HG03025 (cell line): ENCODE measurements at regions not wholly inside any gene's neighbourhood (a gene's known extent, or its start where the extent isn't known, plus 50 kb on each side); places are given as distances from the start of the nearest gene placed in this dataset.
"Not testable (repeated sequence)": the region's sequence is repeated elsewhere in the genome, so short reads cannot be mapped to it uniquely, and the experiment has no call there.

ENCODE experiments used
- ATAC-seq: cut with Tn5 transposase; IDR thresholded peaks from one replicate; pipeline ENCODE4 v1.9.1; 2021; ENCODE audit warnings: mild to moderate bottlenecking, moderate library complexity; ENCODE audit not compliant: unreplicated experiment, low FRiP score

DNA sequence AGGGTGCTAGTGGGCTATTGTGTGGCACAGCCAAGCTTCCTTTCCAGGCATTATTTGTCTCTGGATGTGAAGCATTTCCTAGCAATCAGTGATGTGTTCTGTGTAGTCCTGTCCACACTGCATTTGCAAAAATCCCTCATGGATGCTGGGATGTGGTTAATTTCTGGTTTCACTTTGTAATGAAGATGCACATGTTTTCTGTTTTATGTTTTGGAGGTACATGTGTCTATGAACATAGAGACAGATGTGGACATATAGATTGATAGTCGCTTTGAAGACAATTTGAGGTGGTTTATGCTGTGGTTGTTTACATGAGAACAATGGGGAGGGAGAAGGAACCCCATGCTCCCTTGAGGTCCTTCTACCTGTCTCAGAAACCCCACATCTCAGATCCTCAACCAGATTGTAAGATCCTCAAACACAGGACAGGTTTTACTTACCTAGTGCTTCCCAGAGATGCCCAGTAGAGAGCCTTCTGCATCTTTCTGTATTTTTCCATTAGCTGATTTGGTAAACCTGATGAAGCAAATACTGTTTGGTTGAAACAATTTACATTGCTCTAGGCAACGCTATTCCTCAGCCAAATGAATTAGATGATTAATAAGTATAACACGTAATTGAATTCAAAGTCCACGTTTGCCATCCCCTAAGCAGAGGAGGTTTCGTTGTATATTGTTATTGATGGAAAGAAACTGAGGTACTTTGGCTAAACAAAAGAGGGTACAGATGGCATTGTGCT, 204.4 kb downstream of the SPP2 start:
- no peak for ATAC-seq

DNA sequence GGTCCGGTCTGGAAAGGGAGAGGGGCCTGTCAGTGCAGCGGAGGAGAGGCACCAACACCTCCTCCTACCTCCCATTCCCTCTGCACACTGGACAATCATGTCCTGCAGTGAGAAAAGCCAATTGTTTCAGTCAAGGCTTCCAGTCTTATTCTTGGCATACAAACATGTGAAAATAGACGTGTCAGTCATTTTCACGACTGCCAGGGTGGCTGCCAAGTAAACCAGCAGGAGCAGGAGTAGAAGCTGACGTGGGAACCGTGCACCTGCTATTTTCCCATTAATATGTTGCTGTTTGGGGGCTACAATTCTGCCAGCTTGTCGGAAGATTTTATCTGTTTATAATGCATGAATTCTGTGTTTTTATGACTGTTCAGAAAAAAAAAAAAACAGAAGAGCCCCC, 202.3 kb downstream of the SPP2 start:
- no peak for ATAC-seq

DNA sequence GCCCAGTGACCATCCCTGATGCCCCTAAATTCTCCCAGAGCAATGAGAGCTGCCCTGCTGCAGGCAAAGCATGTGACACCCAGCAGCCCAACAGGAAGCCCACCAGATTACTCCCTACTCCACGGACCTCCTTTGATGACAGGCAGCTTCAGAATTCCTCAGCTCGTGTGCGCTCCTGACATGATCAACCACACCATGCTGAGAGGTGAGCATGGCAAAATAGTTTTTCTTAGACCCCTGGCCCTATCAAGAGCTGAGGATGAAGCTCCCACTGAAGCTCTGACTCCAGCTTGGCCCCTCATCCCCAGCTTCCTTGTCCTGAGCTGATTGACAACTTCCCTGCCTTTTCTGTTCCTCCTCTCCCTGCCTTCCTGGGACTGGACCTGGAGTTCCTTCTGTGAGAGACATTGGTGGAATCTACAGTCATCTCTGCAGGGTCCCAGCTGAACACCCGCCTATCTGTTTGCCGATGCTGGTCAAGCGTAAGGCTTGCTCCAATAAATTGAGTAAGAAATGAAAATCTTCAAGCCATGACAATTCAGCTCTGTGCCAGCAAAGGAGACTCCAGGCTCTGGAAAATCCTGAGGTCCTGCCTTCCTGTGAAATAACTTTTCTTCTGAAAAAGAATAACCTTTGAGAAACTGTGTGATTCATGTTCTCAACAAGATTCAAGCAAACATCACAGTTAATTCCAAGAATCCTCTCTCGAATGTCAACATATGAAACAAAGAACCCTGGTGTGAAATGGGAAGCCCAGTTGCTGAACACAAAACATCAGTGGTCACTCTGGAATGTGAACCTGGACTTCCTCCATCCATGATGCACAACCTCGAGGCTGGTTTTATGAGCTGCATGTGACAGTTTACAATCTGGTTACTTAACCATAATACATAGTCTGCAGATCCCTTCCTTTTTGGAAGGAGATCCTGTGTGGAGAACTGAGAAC, 201.1 kb downstream of the SPP2 start:
- no peak for ATAC-seq

GRCh38 chr2:234250926-234251325, 200.4 kb downstream of the SPP2 start:
- ATAC-seq, result no peak

DNA sequence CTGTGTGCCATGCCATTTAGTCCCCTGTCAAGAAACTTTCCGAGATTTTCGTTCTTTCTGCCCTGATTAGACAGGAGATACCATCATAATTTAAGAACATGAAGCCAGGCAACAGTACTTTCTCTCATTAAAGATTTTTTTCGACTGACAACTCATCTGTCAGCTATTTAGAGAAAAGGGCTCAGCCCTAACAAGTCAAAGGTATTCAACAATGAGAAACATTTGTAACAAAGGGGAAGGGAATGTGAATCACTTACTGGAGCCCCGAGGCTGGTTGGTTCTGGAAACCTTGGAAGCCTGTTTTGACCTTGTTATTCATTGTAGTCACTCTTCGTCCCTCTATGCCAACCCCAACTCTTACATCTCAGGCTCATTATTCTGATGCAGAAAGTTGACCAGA, 199.4 kb downstream of the SPP2 start:
- no peak for ATAC-seq

- no peak for ATAC-seq
These were observed 198.7 kb downstream of the SPP2 start for GRCh38 chr2:234249034-234249735.

DNA sequence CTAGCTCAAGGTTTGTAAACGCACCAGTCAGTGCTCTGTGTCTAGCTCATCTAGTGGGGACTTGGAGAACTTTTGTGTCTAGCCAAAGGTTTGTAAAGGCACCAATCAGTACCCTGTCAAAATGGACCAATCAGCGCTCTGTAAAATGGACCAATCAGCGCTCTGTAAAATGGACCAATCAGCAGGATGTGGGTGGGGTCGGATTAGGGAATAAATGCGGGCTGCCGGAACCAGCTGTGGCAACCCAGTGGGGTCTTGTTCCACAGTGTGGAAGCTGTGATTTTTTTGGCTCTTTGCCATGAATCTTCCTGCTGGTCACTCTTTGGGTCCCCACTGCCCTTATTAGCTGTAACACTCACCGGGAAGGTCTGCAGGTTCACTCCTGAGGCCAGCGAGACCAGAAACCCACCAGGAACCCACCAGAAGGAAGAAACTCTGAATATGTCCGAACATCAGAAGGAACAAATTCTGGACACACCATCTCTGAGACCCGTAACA, 197.8 kb downstream of the SPP2 start:
- not testable (repeated sequence) for ATAC-seq

GRCh38 chr2:234247453-234248180, 197.1 kb downstream of the SPP2 start:
- no peak for ATAC-seq

- ATAC-seq, result no peak
These were observed 195.4 kb downstream of the SPP2 start for GRCh38 chr2:234245945-234246344.

DNA sequence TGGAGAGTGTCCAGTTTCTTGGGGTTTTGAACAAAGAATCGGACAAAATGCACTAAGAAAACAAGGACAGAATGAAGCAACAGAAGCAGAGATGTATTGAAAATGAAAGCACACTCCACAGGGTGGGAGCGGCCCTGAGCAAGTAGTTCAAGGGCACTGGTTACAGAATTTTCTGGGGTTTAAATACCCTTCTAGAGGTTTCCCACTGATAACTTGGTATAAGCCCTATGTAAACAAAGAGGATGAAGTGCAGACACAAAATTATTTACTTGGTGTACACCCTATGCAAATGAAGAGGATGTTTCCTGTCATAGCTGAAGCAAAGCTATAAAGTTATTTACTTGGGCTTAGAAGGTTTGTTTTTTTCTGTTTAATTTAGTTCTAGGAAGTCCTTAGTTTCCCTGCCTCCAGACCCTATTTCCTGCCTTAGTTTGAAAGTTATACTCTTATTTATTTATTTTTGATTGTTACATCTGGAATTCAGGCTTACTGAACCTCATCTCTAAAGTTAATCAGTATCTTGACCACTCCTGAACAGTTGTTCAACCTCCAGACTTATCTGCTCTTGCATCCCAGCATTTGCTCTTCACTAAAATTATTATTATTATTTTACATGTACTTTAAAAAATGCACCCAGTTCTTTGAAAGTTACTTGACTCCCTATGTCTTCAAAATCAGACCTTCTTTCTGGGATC, 193.5 kb downstream of the SPP2 start:
- ATAC-seq, result no peak

- no peak for ATAC-seq
These were observed 191.9 kb downstream of the SPP2 start for GRCh38 chr2:234242459-234242836.

GRCh38 chr2:234241656-234242458, 191.4 kb downstream of the SPP2 start:
- no peak for ATAC-seq

DNA sequence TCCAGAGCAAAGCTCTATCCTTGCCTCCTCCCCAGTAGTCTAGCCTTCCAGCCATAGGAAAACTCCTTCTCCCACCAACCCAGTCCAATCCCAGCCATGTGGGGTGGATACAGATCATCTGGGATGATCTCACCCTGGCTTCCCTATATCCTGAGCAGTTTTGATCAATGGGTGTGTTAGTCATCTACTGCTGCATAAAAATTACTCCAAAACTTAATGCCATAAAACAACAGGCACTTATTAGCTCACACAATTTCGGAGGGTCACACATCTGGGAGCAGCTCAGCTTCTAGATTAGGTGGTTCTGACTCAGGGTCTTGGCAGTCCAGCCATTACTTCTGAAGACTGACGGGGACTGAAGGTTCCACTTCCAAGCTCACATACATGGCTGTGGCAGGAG, 190.4 kb downstream of the SPP2 start:
- ATAC-seq, result no peak

DNA sequence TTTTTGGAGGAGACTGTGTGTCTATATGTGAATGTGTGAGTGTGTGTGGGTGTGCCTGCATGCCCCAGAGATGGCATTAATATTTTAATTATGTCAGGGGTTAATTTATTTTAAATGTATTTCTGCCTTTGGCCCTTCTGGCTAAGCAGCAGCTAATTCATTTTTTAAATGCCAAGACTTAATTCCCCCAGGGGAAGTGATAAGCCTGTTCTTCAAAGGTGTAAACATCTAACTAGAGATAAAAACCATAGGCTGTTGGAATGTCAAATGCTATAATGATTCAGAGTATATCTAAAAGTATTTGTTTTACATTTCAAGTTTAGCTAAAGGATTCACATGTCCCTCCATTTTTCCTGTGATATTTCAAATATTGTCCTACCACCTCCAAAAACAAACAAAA, 184.7 kb downstream of the SPP2 start:
- ATAC-seq, result no peak

GRCh38 chr2:234231460-234231859, 181.0 kb downstream of the SPP2 start:
- no peak for ATAC-seq

DNA sequence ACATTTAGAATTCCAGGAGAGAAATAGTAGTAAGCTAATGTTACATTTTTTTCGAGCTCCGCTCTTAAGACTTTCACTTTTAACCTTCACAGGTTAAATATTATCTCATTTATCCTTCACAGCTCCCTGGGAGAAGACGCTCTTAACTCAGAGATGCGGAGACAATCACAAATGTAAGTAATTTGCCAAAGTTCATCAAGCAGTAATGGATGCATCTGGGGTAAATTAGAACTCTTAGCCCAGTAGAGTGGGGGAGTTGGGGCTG, 168.5 kb downstream of the SPP2 start:
- ATAC-seq, result no peak

GRCh38 chr2:234218266-234219045, 168.0 kb downstream of the SPP2 start:
- ATAC-seq, result no peak

DNA sequence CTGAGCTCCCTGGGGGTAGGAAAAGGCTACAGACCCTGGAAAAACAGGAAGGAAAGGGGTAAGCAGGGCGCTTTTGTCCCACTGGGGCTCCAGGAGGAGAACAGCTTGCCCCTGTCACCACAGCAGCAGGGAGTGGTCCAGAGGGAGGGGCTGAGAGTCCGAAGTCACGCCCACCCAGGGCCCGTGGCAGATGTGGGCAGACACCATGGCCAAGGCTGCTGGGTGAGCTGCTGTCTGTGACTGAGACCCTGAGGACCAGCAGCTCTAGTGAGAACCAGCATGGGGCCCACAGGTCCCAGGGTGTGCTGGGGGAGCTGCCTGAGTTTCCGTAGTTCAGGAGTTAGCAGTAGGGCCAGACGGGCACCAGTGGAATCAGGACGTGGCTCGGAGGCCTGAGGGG, 162.0 kb downstream of the SPP2 start:
- ATAC-seq, result no peak
